ENCODE measurements at regions not wholly inside any gene's neighbourhood (a gene's known extent, or its start where the extent isn't known, plus 50 kb on each side); places are given as distances from the start of the nearest gene placed in this dataset.

DNA sequence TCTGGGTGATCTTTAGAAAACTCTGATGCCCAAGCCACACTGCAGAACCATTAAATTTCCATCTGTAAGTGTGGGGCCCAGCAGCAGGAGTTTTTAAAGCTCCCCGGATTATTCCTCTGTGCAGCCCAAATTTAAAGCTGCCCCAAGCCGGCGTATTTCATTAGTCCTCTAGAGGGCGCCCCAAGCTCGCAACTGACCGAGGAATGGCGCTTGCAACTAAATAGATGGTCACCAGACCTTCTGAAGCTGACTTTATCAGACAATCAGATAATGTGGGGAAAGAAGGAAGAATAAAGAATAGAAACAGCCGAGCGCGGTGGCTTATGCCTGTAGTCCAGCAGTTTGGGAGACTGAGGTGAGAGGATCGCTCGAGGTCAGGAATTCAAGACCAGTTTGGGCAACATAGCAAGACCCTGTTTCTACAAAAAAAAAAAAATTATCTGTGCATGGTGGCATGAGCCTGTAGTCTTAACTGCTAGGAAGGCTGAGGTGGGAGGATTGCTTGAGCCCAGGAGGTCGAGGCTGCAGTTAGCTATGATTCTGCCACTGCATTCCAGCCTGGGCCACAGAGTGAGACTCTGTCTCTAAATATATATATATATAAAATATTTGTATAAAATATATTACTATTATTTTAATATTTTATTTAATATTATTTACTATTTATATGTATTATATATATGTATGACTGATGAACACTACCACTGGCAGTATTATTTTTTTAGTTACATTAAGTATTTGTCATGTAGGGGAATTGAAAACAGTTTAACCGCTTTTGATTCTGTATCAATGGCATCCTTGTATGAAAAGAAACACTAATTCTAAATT lies 56.0 kb downstream of the OTOR start:
- H3K27ac ChIP-seq (ENCODE audit: low read length), result no peak overlapping the region
- TF ChIP-seq SMC3 (conservative IDR thresholded peaks at IDR 0.05; ENCODE audit: poor library complexity) (peak; percentile 97), RAD21 (conservative IDR thresholded peaks at IDR 0.05) (peak; percentile 98), REST (IDR thresholded peaks at IDR 0.05; ENCODE audit: borderline replicate concordance) (no peak), EZH2 (IDR thresholded peaks at IDR 0.05; ENCODE audit: borderline replicate concordance, insufficient read depth, low read length, poor library complexity, severe bottlenecking) (no peak)
- TF ChIP-seq, protein P1, sequence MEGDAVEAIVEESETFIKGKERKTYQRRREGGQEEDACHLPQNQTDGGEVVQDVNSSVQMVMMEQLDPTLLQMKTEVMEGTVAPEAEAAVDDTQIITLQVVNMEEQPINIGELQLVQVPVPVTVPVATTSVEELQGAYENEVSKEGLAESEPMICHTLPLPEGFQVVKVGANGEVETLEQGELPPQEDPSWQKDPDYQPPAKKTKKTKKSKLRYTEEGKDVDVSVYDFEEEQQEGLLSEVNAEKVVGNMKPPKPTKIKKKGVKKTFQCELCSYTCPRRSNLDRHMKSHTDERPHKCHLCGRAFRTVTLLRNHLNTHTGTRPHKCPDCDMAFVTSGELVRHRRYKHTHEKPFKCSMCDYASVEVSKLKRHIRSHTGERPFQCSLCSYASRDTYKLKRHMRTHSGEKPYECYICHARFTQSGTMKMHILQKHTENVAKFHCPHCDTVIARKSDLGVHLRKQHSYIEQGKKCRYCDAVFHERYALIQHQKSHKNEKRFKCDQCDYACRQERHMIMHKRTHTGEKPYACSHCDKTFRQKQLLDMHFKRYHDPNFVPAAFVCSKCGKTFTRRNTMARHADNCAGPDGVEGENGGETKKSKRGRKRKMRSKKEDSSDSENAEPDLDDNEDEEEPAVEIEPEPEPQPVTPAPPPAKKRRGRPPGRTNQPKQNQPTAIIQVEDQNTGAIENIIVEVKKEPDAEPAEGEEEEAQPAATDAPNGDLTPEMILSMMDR (IDR thresholded peaks at IDR 0.05; ENCODE audit: poor library complexity, severe bottlenecking), result peak; percentile 94

DNA sequence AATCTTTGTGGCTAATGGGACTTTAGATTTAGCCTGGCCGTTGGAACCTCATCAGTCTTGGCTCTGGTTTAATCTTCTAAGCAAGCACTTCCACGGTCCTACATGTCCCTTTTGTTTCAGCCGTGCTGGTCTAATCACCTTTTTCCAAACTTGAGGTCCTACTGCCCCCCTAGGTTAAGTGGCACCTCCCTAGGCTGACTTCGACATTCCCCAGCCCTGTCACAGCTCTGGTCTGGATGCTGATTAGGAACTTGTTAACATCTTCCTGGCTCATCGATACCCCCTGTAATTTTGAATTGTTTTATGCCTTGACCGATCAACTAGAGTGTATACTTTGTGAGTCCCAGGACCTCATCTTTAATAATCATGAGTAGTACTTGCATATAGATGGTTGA lies 56.6 kb downstream of the OTOR start:
- no peak for TF ChIP-seq EP300 (conservative IDR thresholded peaks at IDR 0.05; ENCODE audit: poor library complexity, severe bottlenecking)
- TF ChIP-seq RAD21 (conservative IDR thresholded peaks at IDR 0.05), result no peak
- no peak for TF ChIP-seq POLR2AphosphoS5 (IDR thresholded peaks at IDR 0.05)
- no peak for TF ChIP-seq SMC3 (conservative IDR thresholded peaks at IDR 0.05; ENCODE audit: poor library complexity)
- no peak for TF ChIP-seq MXI1 (conservative IDR thresholded peaks at IDR 0.05; ENCODE audit: poor library complexity, severe bottlenecking)
- TF ChIP-seq REST (IDR thresholded peaks at IDR 0.05; ENCODE audit: borderline replicate concordance), result no peak
- no peak for TF ChIP-seq TAF1 (IDR thresholded peaks at IDR 0.05; ENCODE audit: low read depth)
- no peak for TF ChIP-seq EZH2 (IDR thresholded peaks at IDR 0.05; ENCODE audit: borderline replicate concordance, insufficient read depth, low read length, poor library complexity, severe bottlenecking)
- TF ChIP-seq, protein P1 (IDR thresholded peaks at IDR 0.05; ENCODE audit: poor library complexity, severe bottlenecking), result no peak
- Histone ChIP-seq H3K36me3 (ENCODE audit: insufficient read depth, low read length) (no peaks in the 10 kb centered on the region), H3K4me2 (ENCODE audit: low read length) (no peak overlapping the region), H3K4me3 (ENCODE audit: low read length) (no peak overlapping the region), H3K79me2 (replicated peaks; ENCODE audit: insufficient read depth, low read length) (no peaks in the 10 kb centered on the region), H3K9ac (ENCODE audit: low read length) (no peak overlapping the region), H3F3A (ENCODE audit: insufficient read depth, low read length, poor library complexity, severe bottlenecking) (no peaks in the 10 kb centered on the region), H3K27ac (ENCODE audit: low read length) (no peak overlapping the region), H3K9me3 (ENCODE audit: low read length) (no peaks in the 10 kb centered on the region), H3K9me2 (ENCODE audit: insufficient read depth, low read length) (no peaks in the 10 kb centered on the region), H4K20me1 (ENCODE audit: insufficient read depth) (no peaks in the 10 kb centered on the region), H2AFZ (ENCODE audit: low read depth, low read length) (no peak overlapping the region), H3K27me3 (ENCODE audit: insufficient read depth, low read depth, low read length) (no peaks in the 10 kb centered on the region)

More for the DNA sequence above, 56.0 kb downstream of the OTOR start:
- Histone ChIP-seq H2AFZ (ENCODE audit: low read depth, low read length) (no peak overlapping the region), H3F3A (ENCODE audit: insufficient read depth, low read length, poor library complexity, severe bottlenecking) (no peaks in the 10 kb centered on the region), H3K79me2 (replicated peaks; ENCODE audit: insufficient read depth, low read length) (no peaks in the 10 kb centered on the region), H3K4me2 (ENCODE audit: low read length) (no peak overlapping the region), H3K36me3 (ENCODE audit: insufficient read depth, low read length) (no peaks in the 10 kb centered on the region), H3K9me2 (ENCODE audit: insufficient read depth, low read length) (no peaks in the 10 kb centered on the region), H3K4me3 (ENCODE audit: low read length) (no peak overlapping the region), H3K27me3 (ENCODE audit: insufficient read depth, low read depth, low read length) (no peaks in the 10 kb centered on the region), H3K9ac (ENCODE audit: low read length) (no peak overlapping the region), H3K9me3 (ENCODE audit: low read length) (no peaks in the 10 kb centered on the region), H4K20me1 (ENCODE audit: insufficient read depth) (no peaks in the 10 kb centered on the region)
